BJ (cell line): ENCODE measurements at regions not wholly inside any gene's neighbourhood (a gene's known extent, or its start where the extent isn't known, plus 50 kb on each side); places are given as distances from the start of the nearest gene placed in this dataset.

Source experiments
- CTCF ChIA-PET: fragments of 350-600 bp; formaldehyde crosslinking; extraction: SDS; loops from one replicate; lab custom pipeline; 2021; ENCODE audit warnings: antibody characterized with exemption, inconsistent platforms; lab: Yijun Ruan, JAX
- POLR2A ChIA-PET: fragments of 300-600 bp; sonication (Branson Sonifier 250); formaldehyde crosslinking; extraction: SDS; loops from one replicate; lab custom pipeline; 2021; ENCODE audit warnings: antibody characterized with exemption; lab: Charles Lee
- DNase-seq: peaks from one replicate; pipeline ENCODE4 v3.0.0-alpha.2; 2011; ENCODE audit warnings: low read depth
- H3K27me3 ChIP-seq: 2 replicates; pipeline ENCODE4 v1.6.0; 2011; ENCODE audit warnings: low read length; ENCODE audit not compliant: control insufficient read depth, insufficient read depth
- H3K36me3 ChIP-seq: 2 replicates; pipeline ENCODE4 v1.5.1; 2011; ENCODE audit warnings: low read length; ENCODE audit not compliant: control insufficient read depth, insufficient read depth
- H3K4me3 ChIP-seq: 2 replicates; pipeline ENCODE4 v1.5.1; 2011; ENCODE audit warnings: low read depth, mild to moderate bottlenecking, control low read depth, low read length
- TF ChIP-seq, protein P1 (sequence below): IDR thresholded peaks from 2 replicates; pipeline ENCODE4 v1.5.1; 2011; ENCODE audit warnings: low read depth, mild to moderate bottlenecking, control low read depth, inconsistent platforms, low read length, moderate library complexity; ENCODE audit not compliant: insufficient read depth

DNA sequence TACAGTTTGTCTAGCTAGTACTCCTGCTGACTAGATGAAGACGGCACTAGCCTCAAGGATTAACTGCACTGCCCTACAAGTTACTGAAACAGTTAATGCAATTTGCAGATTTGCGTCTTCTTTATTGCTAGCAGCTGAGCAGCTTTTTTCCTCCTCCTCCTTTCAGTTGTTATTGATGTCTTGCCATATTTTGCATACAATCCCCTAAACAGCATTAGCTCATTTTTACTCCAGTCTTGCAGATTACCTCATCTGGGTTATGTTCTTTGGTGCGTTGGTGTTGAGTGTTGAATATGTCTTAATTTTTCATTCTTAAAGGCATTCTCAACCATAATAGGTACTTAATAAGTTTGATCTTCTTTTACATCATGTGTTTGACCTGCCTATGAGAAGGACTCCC lies 363.4 kb upstream of the LYPLAL1 start:
- TF ChIP-seq, protein P1, sequence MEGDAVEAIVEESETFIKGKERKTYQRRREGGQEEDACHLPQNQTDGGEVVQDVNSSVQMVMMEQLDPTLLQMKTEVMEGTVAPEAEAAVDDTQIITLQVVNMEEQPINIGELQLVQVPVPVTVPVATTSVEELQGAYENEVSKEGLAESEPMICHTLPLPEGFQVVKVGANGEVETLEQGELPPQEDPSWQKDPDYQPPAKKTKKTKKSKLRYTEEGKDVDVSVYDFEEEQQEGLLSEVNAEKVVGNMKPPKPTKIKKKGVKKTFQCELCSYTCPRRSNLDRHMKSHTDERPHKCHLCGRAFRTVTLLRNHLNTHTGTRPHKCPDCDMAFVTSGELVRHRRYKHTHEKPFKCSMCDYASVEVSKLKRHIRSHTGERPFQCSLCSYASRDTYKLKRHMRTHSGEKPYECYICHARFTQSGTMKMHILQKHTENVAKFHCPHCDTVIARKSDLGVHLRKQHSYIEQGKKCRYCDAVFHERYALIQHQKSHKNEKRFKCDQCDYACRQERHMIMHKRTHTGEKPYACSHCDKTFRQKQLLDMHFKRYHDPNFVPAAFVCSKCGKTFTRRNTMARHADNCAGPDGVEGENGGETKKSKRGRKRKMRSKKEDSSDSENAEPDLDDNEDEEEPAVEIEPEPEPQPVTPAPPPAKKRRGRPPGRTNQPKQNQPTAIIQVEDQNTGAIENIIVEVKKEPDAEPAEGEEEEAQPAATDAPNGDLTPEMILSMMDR = no peak
- no peak for DNase-seq
- CTCF ChIA-PET = no interaction called here
- Histone ChIP-seq H3K27me3 (no peaks in the 10 kb centered on the region), H3K36me3 (no peaks in the 10 kb centered on the region), H3K4me3 (no peak overlapping the region)
- POLR2A ChIA-PET = no interaction called here

DNA sequence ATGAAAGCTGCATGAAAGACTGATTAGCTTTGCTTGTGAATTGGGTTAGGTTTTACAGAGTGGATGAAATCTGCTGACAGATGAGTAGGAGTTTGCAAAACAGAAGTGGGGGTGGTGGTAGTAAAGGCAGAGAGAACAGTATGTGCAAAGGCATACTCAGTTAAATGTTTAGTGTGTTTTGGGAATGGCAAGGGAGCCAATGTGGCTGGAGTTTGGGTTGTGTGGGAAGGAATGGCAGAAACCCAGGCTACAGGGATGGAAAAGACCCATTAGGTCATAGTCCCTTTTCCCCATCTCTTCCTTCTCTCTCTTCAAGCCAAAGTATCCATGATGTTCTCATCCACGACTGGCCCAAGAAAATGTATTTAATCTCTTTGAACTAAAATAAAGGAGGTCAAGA lies 362.2 kb upstream of the LYPLAL1 start:
- no peak for DNase-seq
- no peak overlapping the region for H3K4me3 ChIP-seq
- H3K27me3 ChIP-seq = no peaks in the 10 kb centered on the region
- POLR2A ChIA-PET = no interaction called here
- TF ChIP-seq, protein P1 = no peak
- no peaks in the 10 kb centered on the region for H3K36me3 ChIP-seq
- CTCF ChIA-PET = interaction anchor here (0.6 kb wide), 1 partner anchor 947 kb away, joined by 3 read pairs; no protein-coding TSS in a partner anchor

DNA sequence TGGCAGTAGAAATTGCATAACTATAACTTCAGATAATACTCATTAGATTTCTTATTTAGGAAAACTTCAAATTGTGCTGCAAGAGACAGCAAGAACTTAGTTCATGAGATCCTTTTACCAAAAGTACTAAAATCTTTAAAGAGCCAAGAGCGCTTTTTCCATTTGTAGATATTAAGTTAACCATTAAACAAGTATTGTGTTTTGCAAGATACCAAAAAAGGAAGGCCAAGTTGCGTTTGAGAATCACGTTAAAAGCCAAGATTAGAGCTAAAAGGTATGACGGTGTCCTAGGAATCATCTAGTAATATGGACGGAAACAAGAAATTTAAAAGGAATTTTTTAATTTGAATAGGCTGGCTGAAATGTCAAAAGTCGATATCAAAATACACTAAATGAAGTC lies 361.3 kb upstream of the LYPLAL1 start:
- no peak for DNase-seq
- CTCF ChIA-PET = interaction anchor here (1.1 kb wide), 1 partner anchor 9 kb away, joined by 3 read pairs; no protein-coding TSS in a partner anchor
- Histone ChIP-seq H3K27me3 (no peaks in the 10 kb centered on the region), H3K4me3 (no peak overlapping the region), H3K36me3 (no peaks in the 10 kb centered on the region)
- POLR2A ChIA-PET = no interaction called here
- TF ChIP-seq, protein P1 = no peak

DNA sequence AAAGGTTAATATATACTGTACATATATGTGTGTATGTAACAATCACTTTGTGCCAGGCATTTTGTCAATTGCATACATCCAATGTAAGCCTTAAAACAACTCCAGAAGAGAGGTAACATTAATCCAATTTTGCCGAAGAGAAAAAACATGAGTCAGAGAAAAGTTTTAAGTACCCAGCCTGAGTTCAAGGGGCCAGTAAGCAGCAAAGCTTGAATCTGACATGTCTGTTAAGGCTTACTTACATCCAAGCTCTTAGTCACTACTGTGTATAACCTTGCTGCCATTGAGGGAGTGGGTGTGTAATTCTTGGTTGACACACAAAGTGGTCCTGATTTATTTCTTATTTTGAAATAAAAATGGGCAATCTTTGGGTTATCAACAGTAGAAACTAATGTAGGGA lies 360.4 kb upstream of the LYPLAL1 start:
- ChIA-PET CTCF (no interaction called here), POLR2A (no interaction called here)
- no peak for DNase-seq
- H3K4me3 ChIP-seq = no peak overlapping the region
- no peaks in the 10 kb centered on the region for H3K27me3 ChIP-seq
- TF ChIP-seq, protein P1 = no peak
- H3K36me3 ChIP-seq = no peaks in the 10 kb centered on the region

DNA sequence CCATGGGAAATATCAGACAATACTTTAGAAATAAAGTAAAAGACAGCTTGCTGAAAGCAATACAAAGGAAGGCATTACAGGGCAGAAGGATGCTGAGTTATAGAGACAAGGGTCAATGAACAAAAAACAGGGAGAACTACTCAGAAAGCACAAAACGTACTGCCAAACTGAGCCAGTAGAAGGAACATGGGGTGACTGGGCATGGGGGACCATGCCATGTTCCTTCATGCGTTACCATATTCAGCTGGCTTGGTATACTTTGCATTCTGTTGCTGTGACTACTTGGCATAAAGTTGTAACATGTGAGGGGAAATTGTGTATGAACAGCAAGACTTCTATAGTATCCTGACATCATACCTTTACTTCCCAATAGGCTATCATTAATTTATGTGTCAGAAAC lies 358.6 kb upstream of the LYPLAL1 start:
- no peak for DNase-seq
- Histone ChIP-seq H3K27me3 (no peaks in the 10 kb centered on the region), H3K36me3 (no peaks in the 10 kb centered on the region), H3K4me3 (no peak overlapping the region)
- TF ChIP-seq, protein P1 = no peak
- ChIA-PET POLR2A (no interaction called here), CTCF (no interaction called here)
